Ovary (tissue), 7 donors: ENCODE measurements at regions not wholly inside any gene's neighbourhood (a gene's known extent, or its start where the extent isn't known, plus 50 kb on each side); places are given as distances from the start of the nearest gene placed in this dataset.

Source experiments
- DNase-seq, 5 donors: peaks; one replicate each; pipeline ENCODE4 v3.0.0-alpha.2; 2019 to 2020
- H3K27ac ChIP-seq, 2 donors: fragments of 200-600 bp; one replicate each; pipeline versions ENCODE4 v1.5.1 to v1.8.0; 2019 to 2022
- H3K27me3 ChIP-seq: fragments of 200-600 bp; one replicate; pipeline ENCODE4 v1.8.0; 2022
- H3K36me3 ChIP-seq: fragments of 200-600 bp; sonication (generic); one replicate; pipeline ENCODE4 v1.5.1; 2019
- H3K4me1 ChIP-seq: one replicate; pipeline ENCODE4 v1.8.1; 2013; ENCODE audit warnings: mild to moderate bottlenecking, moderate library complexity; ENCODE audit not compliant: insufficient read depth
- H3K4me3 ChIP-seq: fragments of 200-600 bp; sonication (generic); one replicate; pipeline ENCODE4 v1.5.1; 2017
- H3K9me3 ChIP-seq, 2 donors: fragments of 200-600 bp in 1 of 2; sonication (generic) in 1 of 2; one replicate each; pipeline versions ENCODE4 v1.5.1 to v1.8.1; 2013 to 2019; ENCODE audit warnings: mild to moderate bottlenecking in 1 of 2, moderate library complexity in 1 of 2
- CTCF ChIP-seq, 3 donors: fragments of 450-650 bp in 2 of 3; fragments of 200-600 bp in 1 of 3; IDR thresholded peaks; one replicate each; pipeline versions ENCODE4 v1.5.1 to v1.8.0; 2016 to 2022; ENCODE audit warnings: antibody characterized with exemption in 3 of 3, mild to moderate bottlenecking in 1 of 3
- EP300 ChIP-seq: sonication (generic); formaldehyde crosslinking; IDR thresholded peaks from one replicate; pipeline ENCODE4 v1.6.1; 2017; ENCODE audit warnings: antibody characterized with exemption
- POLR2A ChIP-seq: fragments of 450-650 bp; IDR thresholded peaks from one replicate; pipeline ENCODE4 v1.6.1; 2017; ENCODE audit warnings: antibody characterized with exemption, mild to moderate bottlenecking, moderate library complexity
- WGBS, 3 donors: extraction: QIAGEN DNeasy Blood & Tissue Kit in 1 of 3; methylation state at CpG; one replicate each; pipeline versions ENCODE4 v1.1.5 to v1.1.7; 2013 to 2017; 5-methylcytosine and 5-hydroxymethylcytosine counted together
- intact Hi-C, 4 donors: fragments of 100-400 bp; cut with DNase I; formaldehyde crosslinking; loops; one replicate each; pipeline versions ENCODE4 v1.11.0 to v1.15.1; 2022 to 2023
- donor health status: DM: no; HTN: no; CAD: no; lungs with moderate emphysema.
- donor health status: DM: no; HTN: no; CAD: no.
- donor health status: Bipolar disorder and iron deficiency.
- donor health status: DM: no; HTN: no; CAD: no.
- donor health status: DM: yes; HTN: yes; CAD: no.

- TF ChIP-seq CTCF (IDR thresholded peaks at IDR 0.05) (no peak), POLR2A (no peak), EP300 (no peak)
- 29 to 91% (median 74%) methylated on average over 1 of the region's 1 CpG for WGBS, 3 donors
- H3K27ac ChIP-seq = no peak overlapping the region
- DNase-seq = no peak
- no peaks in the 10 kb centered on the region for H3K4me1 ChIP-seq
- H3K9me3 ChIP-seq = no peaks in the 10 kb centered on the region
- H3K27me3 ChIP-seq = no peaks in the 10 kb centered on the region
- H3K36me3 ChIP-seq = no peaks in the 10 kb centered on the region
- H3K4me3 ChIP-seq = no peak overlapping the region
- intact Hi-C loops = no loop called here
These were observed 335.0 kb upstream of the KYNU start for GRCh38 chr2:142542431-142542910.

GRCh38 chr2:142536966-142537365 is 340.5 kb upstream of the KYNU start:
- intact Hi-C loops = no loop called here
- no peak for DNase-seq
- no peaks in the 10 kb centered on the region for H3K9me3 ChIP-seq
- H3K27me3 ChIP-seq = no peaks in the 10 kb centered on the region
- WGBS, 3 donors = 82 to 90% (median 89%) methylated on average over 6 of the region's 6 CpGs
- H3K4me3 ChIP-seq = no peak overlapping the region
- H3K4me1 ChIP-seq = no peaks in the 10 kb centered on the region
- H3K36me3 ChIP-seq = no peaks in the 10 kb centered on the region
- no peak for TF ChIP-seq POLR2A
- TF ChIP-seq CTCF (IDR thresholded peaks at IDR 0.05) = no peak
- no peak for TF ChIP-seq EP300
- no peak overlapping the region for H3K27ac ChIP-seq

GRCh38 chr2:142536492-142536891 is 341.0 kb upstream of the KYNU start:
- intact Hi-C loops = no loop called here
- Histone ChIP-seq H3K9me3 (no peaks in the 10 kb centered on the region), H3K4me3 (no peak overlapping the region), H3K4me1 (no peaks in the 10 kb centered on the region), H3K27ac (no peak overlapping the region), H3K27me3 (no peaks in the 10 kb centered on the region), H3K36me3 (no peaks in the 10 kb centered on the region)
- TF ChIP-seq CTCF (IDR thresholded peaks at IDR 0.05) (no peak), EP300 (no peak)
- 66 to 70% (median 68%) methylated on average over 6 of the region's 6 CpGs for WGBS, 3 donors
- no peak for DNase-seq

GRCh38 chr2:142535311-142535710 is 342.2 kb upstream of the KYNU start:
- intact Hi-C loops = no loop called here
- DNase-seq = no peak
- Histone ChIP-seq H3K27me3 (no peaks in the 10 kb centered on the region), H3K9me3 (no peaks in the 10 kb centered on the region), H3K27ac (no peak overlapping the region), H3K36me3 (no peaks in the 10 kb centered on the region), H3K4me1 (no peaks in the 10 kb centered on the region), H3K4me3 (no peak overlapping the region)
- TF ChIP-seq EP300 = no peak
- TF ChIP-seq CTCF (IDR thresholded peaks at IDR 0.05) = no peak
- no peak for TF ChIP-seq POLR2A

- TF ChIP-seq POLR2A (no peak), EP300 (no peak), CTCF (IDR thresholded peaks at IDR 0.05) (no peak)
These were observed 344.3 kb upstream of the KYNU start for GRCh38 chr2:142533177-142533576.

More at GRCh38 chr2:142533177-142533576, 344.3 kb upstream of the KYNU start:
- no peak overlapping the region for H3K4me3 ChIP-seq
- WGBS, 3 donors = 70 to 78% (median 76%) methylated on average over 5 of the region's 5 CpGs
- H3K27ac ChIP-seq = no peak overlapping the region
- H3K36me3 ChIP-seq = no peaks in the 10 kb centered on the region
- H3K27me3 ChIP-seq = no peaks in the 10 kb centered on the region
- intact Hi-C loops = no loop called here
- H3K4me1 ChIP-seq = no peaks in the 10 kb centered on the region
- no peak for DNase-seq
- no peaks in the 10 kb centered on the region for H3K9me3 ChIP-seq
